ENCODE measurements at regions not wholly inside any gene's neighbourhood (a gene's known extent, or its start where the extent isn't known, plus 50 kb on each side); places are given as distances from the start of the nearest gene placed in this dataset.

- TF ChIP-seq, protein P1, sequence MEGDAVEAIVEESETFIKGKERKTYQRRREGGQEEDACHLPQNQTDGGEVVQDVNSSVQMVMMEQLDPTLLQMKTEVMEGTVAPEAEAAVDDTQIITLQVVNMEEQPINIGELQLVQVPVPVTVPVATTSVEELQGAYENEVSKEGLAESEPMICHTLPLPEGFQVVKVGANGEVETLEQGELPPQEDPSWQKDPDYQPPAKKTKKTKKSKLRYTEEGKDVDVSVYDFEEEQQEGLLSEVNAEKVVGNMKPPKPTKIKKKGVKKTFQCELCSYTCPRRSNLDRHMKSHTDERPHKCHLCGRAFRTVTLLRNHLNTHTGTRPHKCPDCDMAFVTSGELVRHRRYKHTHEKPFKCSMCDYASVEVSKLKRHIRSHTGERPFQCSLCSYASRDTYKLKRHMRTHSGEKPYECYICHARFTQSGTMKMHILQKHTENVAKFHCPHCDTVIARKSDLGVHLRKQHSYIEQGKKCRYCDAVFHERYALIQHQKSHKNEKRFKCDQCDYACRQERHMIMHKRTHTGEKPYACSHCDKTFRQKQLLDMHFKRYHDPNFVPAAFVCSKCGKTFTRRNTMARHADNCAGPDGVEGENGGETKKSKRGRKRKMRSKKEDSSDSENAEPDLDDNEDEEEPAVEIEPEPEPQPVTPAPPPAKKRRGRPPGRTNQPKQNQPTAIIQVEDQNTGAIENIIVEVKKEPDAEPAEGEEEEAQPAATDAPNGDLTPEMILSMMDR (conservative IDR thresholded peaks at IDR 0.05; ENCODE audit: low read length) = no peak
- no peak for TF ChIP-seq EZH2phosphoT487 (IDR thresholded peaks at IDR 0.05; ENCODE audit: borderline replicate concordance)
Observed at GRCh38 chr7:18302097-18302496, 193.5 kb upstream of the HDAC9 start.
